WTC11 (cell line): ENCODE measurements at regions not wholly inside any gene's neighbourhood (a gene's known extent, or its start where the extent isn't known, plus 50 kb on each side); places are given as distances from the start of the nearest gene placed in this dataset.

Experiments
- ATAC-seq: fragments of 200-7000 bp; cut with Tn5 transposase; 2 replicates; pipeline ENCODE4 v1.10.0; 2021; ENCODE audit warnings: mild to moderate bottlenecking, moderate library complexity
- CTCF ChIA-PET: fragments of 300-600 bp; sonication (Branson Sonifier 250); formaldehyde crosslinking; loops from one replicate; lab custom pipeline; 2021; ENCODE audit warnings: antibody characterized with exemption; lab: Charles Lee
- POLR2A ChIA-PET: fragments of 350-600 bp; sonication (Branson Sonifier 250); formaldehyde crosslinking; loops from one replicate; lab custom pipeline; 2021; ENCODE audit warnings: antibody characterized with exemption; lab: Charles Lee
- DNase-seq: peaks from one replicate; pipeline ENCODE4 v3.0.0; 2021; ENCODE audit warnings: low spot score
- H3K27ac Mint-ChIP-seq: 2 replicates; pipeline ENCODE4 v1.8.0; 2021; ENCODE audit warnings: mixed read lengths
- H3K27me3 Mint-ChIP-seq: 2 replicates; pipeline ENCODE4 v1.8.0; 2021; ENCODE audit warnings: low read depth, mild to moderate bottlenecking, moderate library complexity, mixed read lengths
- H3K36me3 Mint-ChIP-seq: 2 replicates; pipeline ENCODE4 v1.8.0; 2021; ENCODE audit warnings: mixed read lengths
- H3K4me1 Mint-ChIP-seq: 2 replicates; pipeline ENCODE4 v1.8.0; 2022; ENCODE audit warnings: mixed read lengths
- H3K4me3 Mint-ChIP-seq: 2 replicates; pipeline ENCODE4 v1.8.0; 2021; ENCODE audit warnings: mild to moderate bottlenecking, moderate library complexity, mixed read lengths
- H3K9me3 Mint-ChIP-seq: 2 replicates; pipeline ENCODE4 v1.8.0; 2021; ENCODE audit warnings: mixed read lengths
- CREM ChIP-seq: sonication (generic); formaldehyde crosslinking; IDR thresholded peaks from 2 replicates; pipeline ENCODE4 v1.8.1; 2022; ENCODE audit warnings: mild to moderate bottlenecking, missing genetic modification reagents, moderate library complexity
- ESRRA ChIP-seq: sonication (generic); formaldehyde crosslinking; IDR thresholded peaks from 2 replicates; pipeline ENCODE4 v1.8.1; 2022; ENCODE audit warnings: mild to moderate bottlenecking, missing genetic modification reagents, borderline replicate concordance
- ETV6 ChIP-seq: sonication (generic); formaldehyde crosslinking; IDR thresholded peaks from 2 replicates; pipeline ENCODE4 v1.8.1; 2022; ENCODE audit warnings: mild to moderate bottlenecking, missing genetic modification reagents
- FOXK1 ChIP-seq: sonication (generic); formaldehyde crosslinking; IDR thresholded peaks from 2 replicates; pipeline ENCODE4 v1.8.0; 2022; ENCODE audit warnings: mild to moderate bottlenecking, moderate library complexity, missing genetic modification reagents
- GABPB1 ChIP-seq: sonication (generic); formaldehyde crosslinking; IDR thresholded peaks from 2 replicates; pipeline ENCODE4 v1.8.1; 2023; ENCODE audit warnings: mild to moderate bottlenecking, missing genetic modification reagents
- IRF2 ChIP-seq: sonication (generic); formaldehyde crosslinking; IDR thresholded peaks from 2 replicates; pipeline ENCODE4 v1.8.0; 2022; ENCODE audit warnings: low read depth, missing genetic modification reagents, borderline replicate concordance
- JUN ChIP-seq: sonication (generic); formaldehyde crosslinking; IDR thresholded peaks from 2 replicates; pipeline ENCODE4 v1.8.0; 2023; ENCODE audit warnings: mild to moderate bottlenecking, missing genetic modification reagents
- MYBL2 ChIP-seq: sonication (generic); formaldehyde crosslinking; IDR thresholded peaks from 2 replicates; pipeline ENCODE4 v1.8.1; 2023; ENCODE audit warnings: mild to moderate bottlenecking, moderate library complexity, missing genetic modification reagents
- NFE2L1 ChIP-seq: sonication (generic); formaldehyde crosslinking; IDR thresholded peaks from 2 replicates; pipeline ENCODE4 v1.8.1; 2023; ENCODE audit warnings: missing genetic modification reagents
- NFYB ChIP-seq: sonication (generic); formaldehyde crosslinking; conservative IDR thresholded peaks from 2 replicates; pipeline ENCODE4 v1.8.0; 2022; ENCODE audit warnings: low read depth, missing genetic modification reagents
- NR1H2 ChIP-seq: sonication (generic); formaldehyde crosslinking; IDR thresholded peaks from 2 replicates; pipeline ENCODE4 v1.9.0; 2021; ENCODE audit warnings: mild to moderate bottlenecking, moderate library complexity, missing genetic modification reagents
- OVOL2 ChIP-seq: fragments of 250-450 bp; sonication (Bioruptor Pico); IDR thresholded peaks from 2 replicates; pipeline ENCODE4 v1.9.0; 2021; ENCODE audit warnings: mild to moderate bottlenecking, borderline replicate concordance
- RELA ChIP-seq: sonication (generic); formaldehyde crosslinking; IDR thresholded peaks from 2 replicates; pipeline ENCODE4 v1.8.1; 2022; ENCODE audit warnings: missing genetic modification reagents, mild to moderate bottlenecking, borderline replicate concordance
- SMAD3 ChIP-seq: sonication (generic); formaldehyde crosslinking; IDR thresholded peaks from 2 replicates; pipeline ENCODE4 v1.8.0; 2022; ENCODE audit warnings: missing genetic modification reagents, mild to moderate bottlenecking, borderline replicate concordance
- TEAD4 ChIP-seq: sonication (generic); formaldehyde crosslinking; IDR thresholded peaks from 2 replicates; pipeline ENCODE4 v1.8.0; 2022; ENCODE audit warnings: mild to moderate bottlenecking, missing genetic modification reagents
- ZNF121 ChIP-seq: sonication (generic); formaldehyde crosslinking; IDR thresholded peaks from 2 replicates; pipeline ENCODE4 v1.8.0; 2023; ENCODE audit warnings: missing genetic modification reagents
- ZNF671 ChIP-seq: fragments of 250-450 bp; sonication (Bioruptor Pico); IDR thresholded peaks from 2 replicates; pipeline ENCODE4 v1.8.0; 2021; ENCODE audit warnings: mild to moderate bottlenecking
- TF ChIP-seq, protein P1 (sequence below): sonication (generic); formaldehyde crosslinking; IDR thresholded peaks from 2 replicates; pipeline ENCODE4 v1.8.0; 2022; ENCODE audit warnings: mild to moderate bottlenecking, missing genetic modification reagents
- TF ChIP-seq, protein P2 (sequence below): sonication (generic); formaldehyde crosslinking; IDR thresholded peaks from 2 replicates; pipeline ENCODE4 v1.8.1; 2023; ENCODE audit warnings: mild to moderate bottlenecking, missing genetic modification reagents
- TF ChIP-seq, protein P3 (sequence below): sonication (generic); formaldehyde crosslinking; conservative IDR thresholded peaks from 2 replicates; pipeline ENCODE4 v1.8.1; 2022; ENCODE audit warnings: mild to moderate bottlenecking, missing genetic modification reagents
- TF ChIP-seq, protein P4 (sequence below): sonication (generic); formaldehyde crosslinking; IDR thresholded peaks from 2 replicates; pipeline ENCODE4 v1.8.0; 2023; ENCODE audit warnings: missing genetic modification reagents, mild to moderate bottlenecking, borderline replicate concordance
- TF ChIP-seq, protein P5 (sequence below): fragments of 200-600 bp; IDR thresholded peaks from 2 replicates; pipeline ENCODE4 v1.8.0; 2022; ENCODE audit warnings: antibody characterized with exemption
- TF ChIP-seq, protein P6 (sequence below): sonication (generic); formaldehyde crosslinking; IDR thresholded peaks from 2 replicates; pipeline ENCODE4 v1.8.0; 2023; ENCODE audit warnings: mild to moderate bottlenecking, missing genetic modification reagents

DNA sequence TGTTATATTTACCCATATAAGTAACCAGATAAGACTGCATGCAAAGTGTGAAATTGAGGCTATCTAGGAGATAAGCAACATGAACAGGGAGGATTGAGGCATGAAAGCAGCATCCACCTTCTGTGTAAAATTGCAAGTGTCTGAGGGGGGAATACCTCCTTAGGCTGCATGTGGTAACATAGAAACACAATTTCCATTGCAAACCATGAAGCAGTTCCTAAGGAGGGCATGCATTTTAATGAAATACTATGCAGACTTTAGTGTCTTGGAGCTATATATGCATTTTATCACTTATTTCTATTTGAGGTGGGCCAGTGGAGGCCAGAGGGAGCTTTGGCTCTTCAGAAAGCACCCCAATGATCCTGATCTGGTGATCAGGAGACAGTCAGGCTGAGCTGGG lies 160.2 kb downstream of the C11orf91 start:
- H3K4me1 Mint-ChIP-seq: no peaks in the 10 kb centered on the region
- no peaks in the 10 kb centered on the region for H3K27me3 Mint-ChIP-seq
- H3K36me3 Mint-ChIP-seq: no peaks in the 10 kb centered on the region
- H3K4me3 Mint-ChIP-seq: no peak overlapping the region
- ChIA-PET CTCF (no interaction called here), POLR2A (no interaction called here)
- no peak for TF ChIP-seq ESRRA (CRISPR knock-in tag)
- TF ChIP-seq FOXK1 (CRISPR knock-in tag): no peak
- TF ChIP-seq, protein P1, sequence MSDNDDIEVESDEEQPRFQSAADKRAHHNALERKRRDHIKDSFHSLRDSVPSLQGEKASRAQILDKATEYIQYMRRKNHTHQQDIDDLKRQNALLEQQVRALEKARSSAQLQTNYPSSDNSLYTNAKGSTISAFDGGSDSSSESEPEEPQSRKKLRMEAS (CRISPR knock-in tag): no peak
- TF ChIP-seq NFE2L1 (CRISPR knock-in tag): no peak
- TF ChIP-seq, protein P2, sequence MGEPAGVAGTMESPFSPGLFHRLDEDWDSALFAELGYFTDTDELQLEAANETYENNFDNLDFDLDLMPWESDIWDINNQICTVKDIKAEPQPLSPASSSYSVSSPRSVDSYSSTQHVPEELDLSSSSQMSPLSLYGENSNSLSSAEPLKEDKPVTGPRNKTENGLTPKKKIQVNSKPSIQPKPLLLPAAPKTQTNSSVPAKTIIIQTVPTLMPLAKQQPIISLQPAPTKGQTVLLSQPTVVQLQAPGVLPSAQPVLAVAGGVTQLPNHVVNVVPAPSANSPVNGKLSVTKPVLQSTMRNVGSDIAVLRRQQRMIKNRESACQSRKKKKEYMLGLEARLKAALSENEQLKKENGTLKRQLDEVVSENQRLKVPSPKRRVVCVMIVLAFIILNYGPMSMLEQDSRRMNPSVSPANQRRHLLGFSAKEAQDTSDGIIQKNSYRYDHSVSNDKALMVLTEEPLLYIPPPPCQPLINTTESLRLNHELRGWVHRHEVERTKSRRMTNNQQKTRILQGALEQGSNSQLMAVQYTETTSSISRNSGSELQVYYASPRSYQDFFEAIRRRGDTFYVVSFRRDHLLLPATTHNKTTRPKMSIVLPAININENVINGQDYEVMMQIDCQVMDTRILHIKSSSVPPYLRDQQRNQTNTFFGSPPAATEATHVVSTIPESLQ (CRISPR knock-in tag): no peak
- no peak for TF ChIP-seq NR1H2 (CRISPR knock-in tag)
- TF ChIP-seq ZNF121 (CRISPR knock-in tag): no peak
- TF ChIP-seq, protein P3, sequence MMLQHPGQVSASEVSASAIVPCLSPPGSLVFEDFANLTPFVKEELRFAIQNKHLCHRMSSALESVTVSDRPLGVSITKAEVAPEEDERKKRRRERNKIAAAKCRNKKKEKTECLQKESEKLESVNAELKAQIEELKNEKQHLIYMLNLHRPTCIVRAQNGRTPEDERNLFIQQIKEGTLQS (CRISPR knock-in tag): no peak
- TF ChIP-seq ETV6: no peak
- TF ChIP-seq, protein P4, sequence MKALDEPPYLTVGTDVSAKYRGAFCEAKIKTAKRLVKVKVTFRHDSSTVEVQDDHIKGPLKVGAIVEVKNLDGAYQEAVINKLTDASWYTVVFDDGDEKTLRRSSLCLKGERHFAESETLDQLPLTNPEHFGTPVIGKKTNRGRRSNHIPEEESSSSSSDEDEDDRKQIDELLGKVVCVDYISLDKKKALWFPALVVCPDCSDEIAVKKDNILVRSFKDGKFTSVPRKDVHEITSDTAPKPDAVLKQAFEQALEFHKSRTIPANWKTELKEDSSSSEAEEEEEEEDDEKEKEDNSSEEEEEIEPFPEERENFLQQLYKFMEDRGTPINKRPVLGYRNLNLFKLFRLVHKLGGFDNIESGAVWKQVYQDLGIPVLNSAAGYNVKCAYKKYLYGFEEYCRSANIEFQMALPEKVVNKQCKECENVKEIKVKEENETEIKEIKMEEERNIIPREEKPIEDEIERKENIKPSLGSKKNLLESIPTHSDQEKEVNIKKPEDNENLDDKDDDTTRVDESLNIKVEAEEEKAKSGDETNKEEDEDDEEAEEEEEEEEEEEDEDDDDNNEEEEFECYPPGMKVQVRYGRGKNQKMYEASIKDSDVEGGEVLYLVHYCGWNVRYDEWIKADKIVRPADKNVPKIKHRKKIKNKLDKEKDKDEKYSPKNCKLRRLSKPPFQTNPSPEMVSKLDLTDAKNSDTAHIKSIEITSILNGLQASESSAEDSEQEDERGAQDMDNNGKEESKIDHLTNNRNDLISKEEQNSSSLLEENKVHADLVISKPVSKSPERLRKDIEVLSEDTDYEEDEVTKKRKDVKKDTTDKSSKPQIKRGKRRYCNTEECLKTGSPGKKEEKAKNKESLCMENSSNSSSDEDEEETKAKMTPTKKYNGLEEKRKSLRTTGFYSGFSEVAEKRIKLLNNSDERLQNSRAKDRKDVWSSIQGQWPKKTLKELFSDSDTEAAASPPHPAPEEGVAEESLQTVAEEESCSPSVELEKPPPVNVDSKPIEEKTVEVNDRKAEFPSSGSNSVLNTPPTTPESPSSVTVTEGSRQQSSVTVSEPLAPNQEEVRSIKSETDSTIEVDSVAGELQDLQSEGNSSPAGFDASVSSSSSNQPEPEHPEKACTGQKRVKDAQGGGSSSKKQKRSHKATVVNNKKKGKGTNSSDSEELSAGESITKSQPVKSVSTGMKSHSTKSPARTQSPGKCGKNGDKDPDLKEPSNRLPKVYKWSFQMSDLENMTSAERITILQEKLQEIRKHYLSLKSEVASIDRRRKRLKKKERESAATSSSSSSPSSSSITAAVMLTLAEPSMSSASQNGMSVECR (CRISPR knock-in tag): no peak
- no peak for TF ChIP-seq IRF2
- peaks cover 4% of the 10 kb centered on the region for H3K9me3 Mint-ChIP-seq
- no peak for DNase-seq
- H3K27ac Mint-ChIP-seq: no peak overlapping the region; the same call in 1 of the 2 replicates
- no peak for ATAC-seq

DNA sequence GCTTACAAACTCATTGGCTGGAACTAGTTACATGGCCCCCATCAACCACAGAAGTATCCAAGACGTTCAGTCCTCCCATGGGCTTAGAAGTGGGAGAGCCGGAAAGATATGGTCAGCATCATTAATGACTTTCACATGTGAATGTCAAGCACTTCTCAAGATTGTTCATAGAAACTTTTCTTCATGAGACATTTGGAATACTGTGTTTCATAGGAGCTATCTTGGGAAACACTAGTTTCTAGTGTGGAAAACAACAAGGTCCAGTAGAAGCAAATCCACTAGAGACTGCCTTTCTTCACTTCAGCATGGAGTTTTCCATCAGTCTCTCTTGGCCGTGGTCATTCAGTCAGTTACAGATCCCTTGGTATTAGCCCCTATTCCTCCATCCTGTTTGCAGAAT lies 160.9 kb downstream of the C11orf91 start:
- H3K4me1 Mint-ChIP-seq: no peaks in the 10 kb centered on the region
- TF ChIP-seq TEAD4 (CRISPR knock-in tag) (no peak), CREM (no peak), SMAD3 (CRISPR knock-in tag) (no peak), JUN (CRISPR knock-in tag) (no peak), MYBL2 (CRISPR knock-in tag) (no peak), RELA (CRISPR knock-in tag) (no peak), ZNF671 (CRISPR knock-in tag) (no peak), GABPB1 (CRISPR knock-in tag) (no peak), NFYB (CRISPR knock-in tag) (no peak), NR1H2 (CRISPR knock-in tag) (no peak), OVOL2 (CRISPR knock-in tag) (no peak)
- TF ChIP-seq, protein P5, sequence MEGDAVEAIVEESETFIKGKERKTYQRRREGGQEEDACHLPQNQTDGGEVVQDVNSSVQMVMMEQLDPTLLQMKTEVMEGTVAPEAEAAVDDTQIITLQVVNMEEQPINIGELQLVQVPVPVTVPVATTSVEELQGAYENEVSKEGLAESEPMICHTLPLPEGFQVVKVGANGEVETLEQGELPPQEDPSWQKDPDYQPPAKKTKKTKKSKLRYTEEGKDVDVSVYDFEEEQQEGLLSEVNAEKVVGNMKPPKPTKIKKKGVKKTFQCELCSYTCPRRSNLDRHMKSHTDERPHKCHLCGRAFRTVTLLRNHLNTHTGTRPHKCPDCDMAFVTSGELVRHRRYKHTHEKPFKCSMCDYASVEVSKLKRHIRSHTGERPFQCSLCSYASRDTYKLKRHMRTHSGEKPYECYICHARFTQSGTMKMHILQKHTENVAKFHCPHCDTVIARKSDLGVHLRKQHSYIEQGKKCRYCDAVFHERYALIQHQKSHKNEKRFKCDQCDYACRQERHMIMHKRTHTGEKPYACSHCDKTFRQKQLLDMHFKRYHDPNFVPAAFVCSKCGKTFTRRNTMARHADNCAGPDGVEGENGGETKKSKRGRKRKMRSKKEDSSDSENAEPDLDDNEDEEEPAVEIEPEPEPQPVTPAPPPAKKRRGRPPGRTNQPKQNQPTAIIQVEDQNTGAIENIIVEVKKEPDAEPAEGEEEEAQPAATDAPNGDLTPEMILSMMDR: no peak
- TF ChIP-seq, protein P6, sequence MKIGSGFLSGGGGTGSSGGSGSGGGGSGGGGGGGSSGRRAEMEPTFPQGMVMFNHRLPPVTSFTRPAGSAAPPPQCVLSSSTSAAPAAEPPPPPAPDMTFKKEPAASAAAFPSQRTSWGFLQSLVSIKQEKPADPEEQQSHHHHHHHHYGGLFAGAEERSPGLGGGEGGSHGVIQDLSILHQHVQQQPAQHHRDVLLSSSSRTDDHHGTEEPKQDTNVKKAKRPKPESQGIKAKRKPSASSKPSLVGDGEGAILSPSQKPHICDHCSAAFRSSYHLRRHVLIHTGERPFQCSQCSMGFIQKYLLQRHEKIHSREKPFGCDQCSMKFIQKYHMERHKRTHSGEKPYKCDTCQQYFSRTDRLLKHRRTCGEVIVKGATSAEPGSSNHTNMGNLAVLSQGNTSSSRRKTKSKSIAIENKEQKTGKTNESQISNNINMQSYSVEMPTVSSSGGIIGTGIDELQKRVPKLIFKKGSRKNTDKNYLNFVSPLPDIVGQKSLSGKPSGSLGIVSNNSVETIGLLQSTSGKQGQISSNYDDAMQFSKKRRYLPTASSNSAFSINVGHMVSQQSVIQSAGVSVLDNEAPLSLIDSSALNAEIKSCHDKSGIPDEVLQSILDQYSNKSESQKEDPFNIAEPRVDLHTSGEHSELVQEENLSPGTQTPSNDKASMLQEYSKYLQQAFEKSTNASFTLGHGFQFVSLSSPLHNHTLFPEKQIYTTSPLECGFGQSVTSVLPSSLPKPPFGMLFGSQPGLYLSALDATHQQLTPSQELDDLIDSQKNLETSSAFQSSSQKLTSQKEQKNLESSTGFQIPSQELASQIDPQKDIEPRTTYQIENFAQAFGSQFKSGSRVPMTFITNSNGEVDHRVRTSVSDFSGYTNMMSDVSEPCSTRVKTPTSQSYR (CRISPR knock-in tag): no peak
- no peak overlapping the region for H3K4me3 Mint-ChIP-seq
- POLR2A ChIA-PET: no interaction called here
- no peak overlapping the region for H3K27ac Mint-ChIP-seq
- H3K36me3 Mint-ChIP-seq: 0 out of 2 replicates have a peak, but pooled peaks cover 1% of the 10 kb centered on the region
- H3K27me3 Mint-ChIP-seq: no peaks in the 10 kb centered on the region
- H3K9me3 Mint-ChIP-seq: peaks cover 10% of the 10 kb centered on the region
- CTCF ChIA-PET: no interaction called here
- no peak for ATAC-seq
- DNase-seq: no peak
